HS-5 (cell line): ENCODE measurements at regions not wholly inside any gene's neighbourhood (a gene's known extent, or its start where the extent isn't known, plus 50 kb on each side); places are given as distances from the start of the nearest gene placed in this dataset.

Source experiments
- DNase-seq: peaks from one replicate; pipeline ENCODE4 v3.0.0-alpha.2; 2012; ENCODE audit warnings: low read depth

GRCh38 chr2:128493880-128494279, 175.2 kb upstream of the HS6ST1 start:
- no peak for DNase-seq

- DNase-seq: no peak
Measured at GRCh38 chr2:128494307-128494639, 175.6 kb upstream of the HS6ST1 start.

- DNase-seq: no peak
Measured at GRCh38 chr2:128494640-128495321, 176.1 kb upstream of the HS6ST1 start.

GRCh38 chr2:128495996-128496547, 177.4 kb upstream of the HS6ST1 start:
- DNase-seq: no peak

- DNase-seq: no peak
Measured at GRCh38 chr2:128496700-128497099, 178.0 kb upstream of the HS6ST1 start.

GRCh38 chr2:128497461-128497860, 178.8 kb upstream of the HS6ST1 start:
- no peak for DNase-seq

GRCh38 chr2:128498086-128498485, 179.4 kb upstream of the HS6ST1 start:
- no peak for DNase-seq

- DNase-seq: no peak
Measured at GRCh38 chr2:128498589-128498988, 179.9 kb upstream of the HS6ST1 start.

- no peak for DNase-seq
Measured at GRCh38 chr2:128499367-128500137, 180.9 kb upstream of the HS6ST1 start.

GRCh38 chr2:128500138-128500800, 181.6 kb upstream of the HS6ST1 start:
- DNase-seq: no peak

GRCh38 chr2:128501006-128501690, 182.5 kb upstream of the HS6ST1 start:
- DNase-seq: no peak

GRCh38 chr2:128501700-128502099, 183.0 kb upstream of the HS6ST1 start:
- no peak for DNase-seq

- DNase-seq: no peak
Measured at GRCh38 chr2:128502200-128502599, 183.5 kb upstream of the HS6ST1 start.

GRCh38 chr2:128502638-128503246, 184.1 kb upstream of the HS6ST1 start:
- DNase-seq: no peak

- DNase-seq: no peak
Measured at GRCh38 chr2:128503399-128504245, 185.0 kb upstream of the HS6ST1 start.

GRCh38 chr2:128504246-128505149, 185.8 kb upstream of the HS6ST1 start:
- DNase-seq: no peak

GRCh38 chr2:128505150-128505490, 186.5 kb upstream of the HS6ST1 start:
- no peak for DNase-seq

- no peak for DNase-seq
Measured at GRCh38 chr2:128505575-128506526, 187.2 kb upstream of the HS6ST1 start.

GRCh38 chr2:128506534-128506933, 187.9 kb upstream of the HS6ST1 start:
- no peak for DNase-seq
